Mammary epithelial cell (primary cell): ENCODE measurements at regions not wholly inside any gene's neighbourhood (a gene's known extent, or its start where the extent isn't known, plus 50 kb on each side); places are given as distances from the start of the nearest gene placed in this dataset.

Experiments used
- EZH2 ChIP-seq: IDR thresholded peaks from 2 replicates; pipeline ENCODE4 v1.6.1; 2012; ENCODE audit warnings: low read length, inconsistent platforms, borderline replicate concordance
- TF ChIP-seq, protein P1 (sequence below), 2 donors: IDR thresholded peaks in 1 of 2; conservative IDR thresholded peaks in 1 of 2; 2 replicates each; pipeline ENCODE4 v1.5.1; 2011 to 2012; ENCODE audit warnings: inconsistent platforms in 2 of 2, low read length in 2 of 2, mild to moderate bottlenecking in 2 of 2, control low read depth in 1 of 2, low read depth in 1 of 2; ENCODE audit not compliant: insufficient read depth in 1 of 2; ENCODE audit errors: extremely low read depth in 1 of 2

DNA sequence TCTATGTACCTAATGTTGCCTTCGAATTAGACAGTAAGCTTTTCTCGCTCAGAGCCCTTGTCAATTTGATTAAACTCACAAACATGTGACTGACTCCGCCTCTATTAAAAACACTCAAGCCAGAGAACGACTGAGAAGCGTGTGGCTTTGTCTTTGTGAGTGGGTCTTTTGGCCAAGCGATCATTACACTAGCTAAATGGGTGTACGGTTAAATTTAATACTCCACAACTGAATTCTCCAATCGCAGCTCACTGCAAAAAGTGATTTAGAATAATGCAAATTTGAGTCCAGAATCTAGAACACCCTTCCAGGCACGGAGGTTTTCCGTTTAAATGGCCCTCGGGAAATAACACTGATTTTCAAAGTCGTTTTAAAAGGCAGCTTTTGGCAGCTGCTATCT lies 253.7 kb downstream of the EFCAB11 start:
- TF ChIP-seq, protein P1, sequence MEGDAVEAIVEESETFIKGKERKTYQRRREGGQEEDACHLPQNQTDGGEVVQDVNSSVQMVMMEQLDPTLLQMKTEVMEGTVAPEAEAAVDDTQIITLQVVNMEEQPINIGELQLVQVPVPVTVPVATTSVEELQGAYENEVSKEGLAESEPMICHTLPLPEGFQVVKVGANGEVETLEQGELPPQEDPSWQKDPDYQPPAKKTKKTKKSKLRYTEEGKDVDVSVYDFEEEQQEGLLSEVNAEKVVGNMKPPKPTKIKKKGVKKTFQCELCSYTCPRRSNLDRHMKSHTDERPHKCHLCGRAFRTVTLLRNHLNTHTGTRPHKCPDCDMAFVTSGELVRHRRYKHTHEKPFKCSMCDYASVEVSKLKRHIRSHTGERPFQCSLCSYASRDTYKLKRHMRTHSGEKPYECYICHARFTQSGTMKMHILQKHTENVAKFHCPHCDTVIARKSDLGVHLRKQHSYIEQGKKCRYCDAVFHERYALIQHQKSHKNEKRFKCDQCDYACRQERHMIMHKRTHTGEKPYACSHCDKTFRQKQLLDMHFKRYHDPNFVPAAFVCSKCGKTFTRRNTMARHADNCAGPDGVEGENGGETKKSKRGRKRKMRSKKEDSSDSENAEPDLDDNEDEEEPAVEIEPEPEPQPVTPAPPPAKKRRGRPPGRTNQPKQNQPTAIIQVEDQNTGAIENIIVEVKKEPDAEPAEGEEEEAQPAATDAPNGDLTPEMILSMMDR (conservative IDR thresholded peaks at IDR 0.05 in 1 of 2, IDR thresholded peaks at IDR 0.05 in 1 of 2; ENCODE audit: extremely low read depth in 1 of 2, insufficient read depth in 1 of 2, low read depth in 1 of 2, low read length in 2 of 2): no peak
- no peak for TF ChIP-seq EZH2
